ENCODE measurements at regions not wholly inside any gene's neighbourhood (a gene's known extent, or its start where the extent isn't known, plus 50 kb on each side); places are given as distances from the start of the nearest gene placed in this dataset.
"Not testable (repeated sequence)": the region's sequence is repeated elsewhere in the genome, so short reads cannot be mapped to it uniquely, and the experiment has no call there.

- not testable (repeated sequence) for TF ChIP-seq CTCF (conservative IDR thresholded peaks at IDR 0.05; ENCODE audit: low read length); EZH2phosphoT487 (IDR thresholded peaks at IDR 0.05; ENCODE audit: borderline replicate concordance, low read depth, low read length)
Observed at GRCh38 chr7:32667586-32667985, 172.3 kb downstream of the AVL9 start.
